ENCODE measurements at regions not wholly inside any gene's neighbourhood (a gene's known extent, or its start where the extent isn't known, plus 50 kb on each side); places are given as distances from the start of the nearest gene placed in this dataset.

GRCh38 chr10:53236941-53237340, 464.4 kb upstream of the MBL2 start:
- no peak for TF ChIP-seq CTCF (IDR thresholded peaks at IDR 0.05)
- TF ChIP-seq PHF8 (IDR thresholded peaks at IDR 0.05; ENCODE audit: borderline replicate concordance, low read depth), result no peak
- TF ChIP-seq POLR2A (IDR thresholded peaks at IDR 0.05; ENCODE audit: low read length), result no peak

Data from A549 (cell line).